ENCODE measurements at regions not wholly inside any gene's neighbourhood (a gene's known extent, or its start where the extent isn't known, plus 50 kb on each side); places are given as distances from the start of the nearest gene placed in this dataset.

GRCh38 chr2:204470178-204470620 is 75.1 kb upstream of the PARD3B start:
- TF ChIP-seq CTCF (IDR thresholded peaks at IDR 0.05; ENCODE audit: low read depth, low read length), result no peak
- no peak for DNase-seq (ENCODE audit: extremely low read depth, low read depth)

- no peak for TF ChIP-seq CTCF (IDR thresholded peaks at IDR 0.05; ENCODE audit: low read depth, low read length)
- no peak for DNase-seq (ENCODE audit: extremely low read depth, low read depth)
These were observed 74.6 kb upstream of the PARD3B start for GRCh38 chr2:204470621-204471196.

- no peak for TF ChIP-seq CTCF (IDR thresholded peaks at IDR 0.05; ENCODE audit: low read depth, low read length)
These were observed 72.9 kb upstream of the PARD3B start for GRCh38 chr2:204472375-204472774.

GRCh38 chr2:204473224-204473623 is 72.1 kb upstream of the PARD3B start:
- no peak for DNase-seq (ENCODE audit: extremely low read depth, low read depth)
- no peak for TF ChIP-seq CTCF (IDR thresholded peaks at IDR 0.05; ENCODE audit: low read depth, low read length)

More at GRCh38 chr2:204472375-204472774, 72.9 kb upstream of the PARD3B start:
- no peak for DNase-seq (ENCODE audit: extremely low read depth, low read depth)

- no peak for DNase-seq (ENCODE audit: extremely low read depth, low read depth)
- no peak for TF ChIP-seq CTCF (IDR thresholded peaks at IDR 0.05; ENCODE audit: low read depth, low read length)
These were observed 69.9 kb upstream of the PARD3B start for GRCh38 chr2:204475399-204475798.

- TF ChIP-seq CTCF (IDR thresholded peaks at IDR 0.05; ENCODE audit: low read depth, low read length), result no peak
- DNase-seq (ENCODE audit: extremely low read depth, low read depth), result no peak
These were observed 67.8 kb upstream of the PARD3B start for GRCh38 chr2:204477358-204477950.

- TF ChIP-seq CTCF (IDR thresholded peaks at IDR 0.05; ENCODE audit: low read depth, low read length), result no peak
- no peak for DNase-seq (ENCODE audit: extremely low read depth, low read depth)
These were observed 65.7 kb upstream of the PARD3B start for GRCh38 chr2:204479557-204479956.

Data from AG09319 (cell line).